ENCODE measurements at regions not wholly inside any gene's neighbourhood (a gene's known extent, or its start where the extent isn't known, plus 50 kb on each side); places are given as distances from the start of the nearest gene placed in this dataset.

DNA sequence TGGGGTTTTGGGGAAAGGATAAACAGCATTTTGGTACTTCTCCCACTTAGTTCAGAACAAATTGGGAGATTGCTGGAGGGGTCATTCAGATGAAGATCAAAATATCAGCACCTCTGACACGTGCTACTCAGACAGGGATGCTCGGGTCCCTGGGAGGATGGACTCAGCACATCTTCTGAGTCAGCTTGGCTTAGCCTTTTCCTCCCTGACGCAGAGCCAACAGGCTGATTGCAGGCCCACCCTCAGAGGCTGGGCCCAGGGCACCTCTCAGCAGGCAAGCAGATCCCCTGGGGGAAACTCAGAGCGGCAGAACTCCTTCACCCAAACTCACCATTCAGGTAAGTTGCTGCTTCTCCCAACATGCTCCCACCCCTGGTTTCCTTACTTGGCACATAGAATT is 304.9 kb downstream of the TLE3 start:
- no peak overlapping the region for H3K27ac ChIP-seq (ENCODE audit: low read depth in 1 of 2, low read length in 2 of 2)
- H3K9ac ChIP-seq (ENCODE audit: low read depth in 1 of 2, low read length in 2 of 2): no peak overlapping the region
- peak; percentile 8 for DNase-seq (ENCODE audit: low spot score)
- H3K9me3 ChIP-seq (ENCODE audit: control insufficient read depth in 4 of 4, low read length in 3 of 4): peaks cover 0 to 6% (median 2%) of the 10 kb centered on the region in 4 donors
- no peak for TF ChIP-seq FOXA1 (IDR thresholded peaks at IDR 0.05)
- no peak for TF ChIP-seq RXRA (IDR thresholded peaks at IDR 0.05)
- no peak for TF ChIP-seq SP1 (IDR thresholded peaks at IDR 0.05)
- no peak for TF ChIP-seq TAF1 (conservative IDR thresholded peaks at IDR 0.05)
- TF ChIP-seq RAD21 (IDR thresholded peaks at IDR 0.05): no peak
- no peak for TF ChIP-seq GABPA (IDR thresholded peaks at IDR 0.05 in 1 of 2, conservative IDR thresholded peaks at IDR 0.05 in 1 of 2)
- peaks cover 0 to 2% (median 0%) of the 10 kb centered on the region in 4 donors for H3K27me3 ChIP-seq (ENCODE audit: control insufficient read depth in 4 of 4, insufficient read depth in 4 of 4, low read length in 3 of 4)
- no peaks in the 10 kb centered on the region for H3K4me1 ChIP-seq (ENCODE audit: control insufficient read depth in 4 of 4, insufficient read depth in 4 of 4, low read length in 3 of 4)
- no peak overlapping the region for H3K4me3 ChIP-seq (ENCODE audit: low read depth in 1 of 3, low read length in 3 of 3)
- 87% methylated on average over 4 of the region's 4 CpGs for WGBS
- H3K36me3 ChIP-seq (ENCODE audit: control insufficient read depth in 4 of 4, insufficient read depth in 3 of 4, low read depth in 1 of 4, low read length in 3 of 4): no peaks in the 10 kb centered on the region

DNA sequence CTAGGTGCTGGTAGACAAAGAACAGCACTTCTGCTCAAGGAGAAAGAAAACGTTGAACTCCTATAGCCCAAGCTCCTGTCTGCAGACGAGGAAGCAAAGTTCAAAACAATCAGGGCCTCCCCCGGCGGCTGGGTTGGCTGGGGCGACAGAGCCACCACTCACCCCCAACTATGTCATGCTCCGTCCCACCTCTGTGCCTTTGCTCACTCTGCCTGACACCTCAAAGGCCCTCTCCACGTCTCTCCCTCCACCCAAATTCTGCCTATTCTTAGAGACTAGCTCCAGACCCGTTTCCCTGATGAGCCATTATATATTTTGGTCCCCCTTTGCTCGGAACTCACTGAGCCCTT is 304.3 kb downstream of the TLE3 start:
- TF ChIP-seq SP1 (IDR thresholded peaks at IDR 0.05) (no peak), NR2F2 (IDR thresholded peaks at IDR 0.05) (no peak), HNF4A (conservative IDR thresholded peaks at IDR 0.05) (no peak)
- TF ChIP-seq, protein P1, sequence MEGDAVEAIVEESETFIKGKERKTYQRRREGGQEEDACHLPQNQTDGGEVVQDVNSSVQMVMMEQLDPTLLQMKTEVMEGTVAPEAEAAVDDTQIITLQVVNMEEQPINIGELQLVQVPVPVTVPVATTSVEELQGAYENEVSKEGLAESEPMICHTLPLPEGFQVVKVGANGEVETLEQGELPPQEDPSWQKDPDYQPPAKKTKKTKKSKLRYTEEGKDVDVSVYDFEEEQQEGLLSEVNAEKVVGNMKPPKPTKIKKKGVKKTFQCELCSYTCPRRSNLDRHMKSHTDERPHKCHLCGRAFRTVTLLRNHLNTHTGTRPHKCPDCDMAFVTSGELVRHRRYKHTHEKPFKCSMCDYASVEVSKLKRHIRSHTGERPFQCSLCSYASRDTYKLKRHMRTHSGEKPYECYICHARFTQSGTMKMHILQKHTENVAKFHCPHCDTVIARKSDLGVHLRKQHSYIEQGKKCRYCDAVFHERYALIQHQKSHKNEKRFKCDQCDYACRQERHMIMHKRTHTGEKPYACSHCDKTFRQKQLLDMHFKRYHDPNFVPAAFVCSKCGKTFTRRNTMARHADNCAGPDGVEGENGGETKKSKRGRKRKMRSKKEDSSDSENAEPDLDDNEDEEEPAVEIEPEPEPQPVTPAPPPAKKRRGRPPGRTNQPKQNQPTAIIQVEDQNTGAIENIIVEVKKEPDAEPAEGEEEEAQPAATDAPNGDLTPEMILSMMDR (IDR thresholded peaks at IDR 0.05; ENCODE audit: low read depth, low read length, missing input control): no peak
- H3K9me3 ChIP-seq (ENCODE audit: control insufficient read depth in 4 of 4, low read length in 3 of 4): peaks cover 0 to 6% (median 2%) of the 10 kb centered on the region in 4 donors
- DNase-seq (ENCODE audit: low spot score): peak; percentile 26
- H3K9ac ChIP-seq (ENCODE audit: low read depth in 1 of 2, low read length in 2 of 2): no peak overlapping the region
- WGBS: 82% methylated on average over 9 of the region's 9 CpGs
- peaks cover 0 to 2% (median 0%) of the 10 kb centered on the region in 4 donors for H3K27me3 ChIP-seq (ENCODE audit: control insufficient read depth in 4 of 4, insufficient read depth in 4 of 4, low read length in 3 of 4)
- no peak overlapping the region for H3K27ac ChIP-seq (ENCODE audit: low read depth in 1 of 2, low read length in 2 of 2)
- H3K4me1 ChIP-seq (ENCODE audit: control insufficient read depth in 4 of 4, insufficient read depth in 4 of 4, low read length in 3 of 4): no peaks in the 10 kb centered on the region
- no peak overlapping the region for H3K4me3 ChIP-seq (ENCODE audit: low read depth in 1 of 3, low read length in 3 of 3)
- H3K36me3 ChIP-seq (ENCODE audit: control insufficient read depth in 4 of 4, insufficient read depth in 3 of 4, low read depth in 1 of 4, low read length in 3 of 4): no peaks in the 10 kb centered on the region

DNA sequence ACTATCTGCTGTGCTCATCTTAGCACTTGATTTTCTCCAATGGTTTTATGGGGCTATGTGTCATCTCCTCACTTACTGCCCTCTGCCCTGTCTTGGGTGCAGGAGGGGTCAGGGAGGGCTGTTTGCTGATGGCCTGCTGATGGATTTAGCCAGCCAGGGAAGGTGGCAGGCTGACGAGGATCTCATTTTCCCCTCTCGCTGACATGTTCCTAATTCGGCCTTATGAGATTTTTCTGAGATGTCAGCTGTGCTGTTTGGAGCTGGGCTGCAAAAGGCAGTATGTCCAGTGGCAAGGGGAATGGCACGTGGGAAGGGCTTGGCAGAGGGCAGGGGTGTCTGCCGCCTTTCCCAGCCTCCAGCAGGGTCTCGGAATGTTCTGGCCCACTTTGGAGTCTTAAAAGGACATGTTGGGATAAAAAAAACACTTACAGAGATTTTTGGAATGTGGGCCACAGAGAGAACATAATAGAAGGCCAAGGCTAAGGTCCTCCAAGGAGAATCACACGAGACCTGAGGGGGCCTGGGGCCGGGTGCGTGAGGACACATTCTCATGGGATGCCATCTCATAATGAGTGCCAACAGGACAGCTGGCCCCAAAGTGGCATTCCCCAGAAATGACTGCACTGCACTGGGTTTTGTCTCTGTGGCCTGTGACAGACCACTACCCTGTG is 303.8 kb downstream of the TLE3 start:
- Histone ChIP-seq H3K4me1 (ENCODE audit: control insufficient read depth in 4 of 4, insufficient read depth in 4 of 4, low read length in 3 of 4) (no peaks in the 10 kb centered on the region), H3K27ac (ENCODE audit: low read depth in 1 of 2, low read length in 2 of 2) (no peak overlapping the region), H3K9me3 (ENCODE audit: control insufficient read depth in 4 of 4, low read length in 3 of 4) (peaks cover 0 to 6% (median 2%) of the 10 kb centered on the region in 4 donors), H3K36me3 (ENCODE audit: control insufficient read depth in 4 of 4, insufficient read depth in 3 of 4, low read depth in 1 of 4, low read length in 3 of 4) (no peaks in the 10 kb centered on the region), H3K4me3 (ENCODE audit: low read depth in 1 of 3, low read length in 3 of 3) (no peak overlapping the region), H3K9ac (ENCODE audit: low read depth in 1 of 2, low read length in 2 of 2) (no peak overlapping the region), H3K27me3 (ENCODE audit: control insufficient read depth in 4 of 4, insufficient read depth in 4 of 4, low read length in 3 of 4) (peaks cover 0 to 2% (median 0%) of the 10 kb centered on the region in 4 donors)
- WGBS: 82% methylated on average over 9 of the region's 9 CpGs
- DNase-seq (ENCODE audit: low spot score): peak; percentile 9
- TF ChIP-seq JUND (IDR thresholded peaks at IDR 0.05) (no peak), RXRA (IDR thresholded peaks at IDR 0.05) (no peak), GABPA (IDR thresholded peaks at IDR 0.05 in 1 of 2, conservative IDR thresholded peaks at IDR 0.05 in 1 of 2) (no peak), HNF4A (conservative IDR thresholded peaks at IDR 0.05) (no peak), NR2F2 (IDR thresholded peaks at IDR 0.05) (no peak), TAF1 (conservative IDR thresholded peaks at IDR 0.05) (no peak)
- TF ChIP-seq, protein P2, sequence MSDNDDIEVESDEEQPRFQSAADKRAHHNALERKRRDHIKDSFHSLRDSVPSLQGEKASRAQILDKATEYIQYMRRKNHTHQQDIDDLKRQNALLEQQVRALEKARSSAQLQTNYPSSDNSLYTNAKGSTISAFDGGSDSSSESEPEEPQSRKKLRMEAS (IDR thresholded peaks at IDR 0.05): no peak

Measured in liver (tissue), 8 donors.